Fibroblast of gingiva (primary cell): ENCODE measurements at regions not wholly inside any gene's neighbourhood (a gene's known extent, or its start where the extent isn't known, plus 50 kb on each side); places are given as distances from the start of the nearest gene placed in this dataset.
"Not testable (repeated sequence)": the region's sequence is repeated elsewhere in the genome, so short reads cannot be mapped to it uniquely, and the experiment has no call there.

ENCODE experiments used
- DNase-seq: peaks from one replicate; pipeline ENCODE4 v3.0.0-alpha.2; 2011; ENCODE audit warnings: low read depth

DNA sequence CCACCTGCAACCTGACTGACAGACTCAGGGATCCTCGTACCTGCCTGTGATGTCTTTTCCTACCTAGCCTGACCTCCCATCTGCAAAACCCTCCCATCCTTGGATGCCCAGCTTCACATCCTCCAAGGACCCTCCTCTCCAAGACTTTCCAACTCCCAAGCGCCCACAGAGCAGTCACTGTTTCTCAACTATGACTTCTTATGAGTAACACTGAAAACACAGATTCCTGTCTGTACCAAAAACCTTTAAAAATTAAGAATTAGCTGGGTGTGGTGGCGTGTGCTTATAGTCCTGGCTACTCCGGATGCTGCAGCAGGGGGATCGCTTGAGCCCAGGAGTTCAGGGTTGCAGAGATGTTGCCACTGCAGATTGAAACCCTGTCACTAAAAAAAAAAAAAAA lies 181.9 kb downstream of the PSMG1 start:
- DNase-seq = no peak

DNA sequence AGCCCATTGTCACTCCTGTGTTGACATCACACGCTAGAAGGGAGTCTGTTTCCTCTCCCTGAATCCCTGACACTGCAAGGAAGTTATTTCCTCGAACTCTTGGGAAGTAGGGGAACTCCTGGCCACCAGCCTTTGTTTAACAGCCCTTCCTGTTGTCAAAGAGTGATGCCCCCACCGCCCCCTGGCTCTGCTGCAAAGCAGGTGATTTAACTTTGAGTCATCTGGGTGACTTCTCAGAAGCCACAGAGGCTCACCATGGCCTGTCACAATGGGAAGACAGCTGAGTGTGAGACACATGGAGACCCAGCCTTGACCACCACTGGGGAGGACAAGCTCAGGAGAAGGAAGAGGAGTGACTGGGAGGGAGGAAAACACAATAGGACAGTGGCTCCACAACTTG lies 182.8 kb downstream of the PSMG1 start:
- DNase-seq = no peak

DNA sequence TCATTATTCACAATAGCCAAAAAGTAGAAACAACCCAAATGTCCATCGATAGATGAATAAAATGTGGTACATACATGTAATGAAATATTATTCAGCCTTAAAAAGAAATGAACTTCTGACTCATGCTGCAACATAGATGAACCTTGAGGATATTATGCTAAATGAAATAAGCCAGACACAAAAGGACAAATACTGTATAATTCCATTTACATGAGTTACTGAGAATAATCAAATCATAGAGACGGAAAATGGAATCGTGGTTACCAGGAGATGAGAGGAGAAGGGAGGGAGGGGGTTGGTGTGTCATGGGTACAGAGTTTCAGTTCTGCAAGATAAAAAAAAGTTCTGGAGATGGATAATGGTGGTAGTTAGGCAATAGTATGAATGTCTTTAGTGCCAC lies 184.1 kb downstream of the PSMG1 start:
- no peak for DNase-seq

DNA sequence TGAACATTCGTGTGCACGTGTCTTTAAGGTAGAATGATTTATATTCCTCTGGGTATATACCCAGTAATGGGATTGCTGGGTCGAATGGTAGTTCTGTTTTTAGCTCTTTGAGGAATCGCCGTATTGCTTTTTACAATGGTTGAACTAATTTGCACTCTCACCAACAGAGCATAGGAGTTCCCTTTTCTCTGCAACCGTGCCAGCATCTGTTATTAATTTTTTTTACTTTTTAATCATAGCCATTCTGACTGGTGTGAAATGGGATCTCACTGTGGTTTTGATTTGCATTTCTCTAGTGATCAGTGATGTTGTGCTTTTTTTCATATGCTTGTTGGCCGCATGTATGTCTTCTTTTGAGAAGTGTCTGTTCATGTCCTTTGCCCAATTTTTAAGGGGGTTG lies 185.0 kb downstream of the PSMG1 start:
- peak; percentile 22 for DNase-seq

DNA sequence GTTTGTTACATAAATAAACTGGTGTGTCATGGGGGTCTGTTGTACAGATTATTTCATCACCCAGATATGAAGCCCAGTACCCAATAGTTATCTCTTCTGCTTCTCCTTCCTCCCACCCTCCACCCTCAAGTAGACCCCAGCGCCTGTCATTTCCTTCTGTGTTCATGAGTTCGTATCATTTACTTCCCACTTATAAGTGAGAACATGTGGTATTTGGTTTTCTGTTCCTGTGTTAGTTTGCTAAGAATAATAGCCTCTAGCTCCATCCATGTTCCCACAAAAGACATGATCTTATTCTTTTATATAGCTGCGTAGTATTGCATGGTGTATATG lies 185.4 kb downstream of the PSMG1 start:
- DNase-seq = not testable (repeated sequence)

DNA sequence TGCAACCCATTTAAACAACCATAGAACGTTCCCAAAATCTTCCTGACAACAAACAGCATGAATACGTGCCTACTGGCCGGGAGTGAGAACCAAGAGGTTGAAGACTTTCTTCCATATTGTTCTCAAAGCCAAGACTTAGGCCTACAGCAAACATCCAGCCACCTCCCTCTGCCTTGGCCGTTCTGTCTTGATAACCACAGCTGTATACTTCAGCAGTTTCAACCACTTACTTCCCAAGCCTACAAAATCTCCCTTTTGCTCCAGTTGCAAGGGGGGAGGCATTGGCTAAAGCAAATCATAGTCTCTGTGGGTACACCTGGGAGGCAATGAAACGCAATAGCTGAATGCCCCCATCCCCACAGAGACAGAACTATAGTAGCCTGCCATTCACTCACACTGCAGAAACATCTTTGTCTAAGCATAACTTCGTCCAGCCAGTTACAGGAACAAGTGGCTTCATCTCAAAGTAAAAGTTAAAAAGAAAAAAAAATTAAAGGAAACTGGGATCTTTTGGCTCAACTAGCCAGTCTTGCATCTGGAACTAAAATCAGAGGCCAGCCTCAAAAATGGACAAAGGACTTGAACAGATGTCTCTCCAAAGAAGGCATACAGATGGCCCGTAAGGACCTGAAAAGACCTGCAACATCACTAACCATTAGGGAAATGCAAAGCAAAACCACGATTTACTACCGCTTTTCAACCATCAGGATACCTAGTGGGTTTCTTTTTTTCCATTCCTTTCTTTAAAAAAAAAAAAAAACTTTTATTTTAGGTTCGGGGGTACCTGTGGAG lies 186.0 kb downstream of the PSMG1 start:
- DNase-seq = no peak

DNA sequence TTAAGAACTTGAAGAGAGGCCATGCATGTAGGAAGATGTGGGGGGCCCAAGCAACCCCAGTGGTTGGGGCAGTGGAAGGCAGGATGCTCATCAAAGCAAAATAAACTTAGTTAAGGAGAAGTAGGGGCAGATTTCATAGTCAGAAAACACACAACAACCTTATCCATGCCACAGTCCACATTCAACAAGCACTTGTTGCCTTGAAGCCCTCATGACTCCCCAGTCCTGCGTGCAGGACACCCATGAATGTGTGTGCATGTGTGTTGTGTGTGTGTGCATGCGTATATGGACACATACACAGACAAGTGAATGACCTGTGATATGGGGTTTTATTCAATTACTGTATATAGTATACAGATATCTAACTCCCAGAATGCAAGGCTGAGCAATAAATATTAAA lies 186.9 kb downstream of the PSMG1 start:
- no peak for DNase-seq

DNA sequence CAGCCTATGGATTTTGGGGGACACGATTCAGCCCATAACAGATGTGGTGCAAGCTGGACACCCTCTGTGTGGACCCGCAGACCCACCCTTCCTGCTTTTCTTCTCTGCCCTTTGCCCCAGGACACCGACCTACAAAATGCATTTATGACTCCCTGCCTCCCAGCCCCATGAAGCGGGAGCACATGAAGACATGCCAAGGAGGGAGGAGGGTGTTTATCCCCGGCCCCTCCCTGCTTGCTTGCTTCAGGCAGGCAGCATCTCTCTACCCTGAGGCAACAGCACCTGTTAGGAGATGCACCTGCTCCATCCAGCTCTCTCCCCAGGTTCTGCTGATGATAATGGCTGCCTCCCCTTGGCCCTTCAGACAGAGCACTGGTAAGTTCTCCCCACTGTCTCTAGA lies 187.5 kb downstream of the PSMG1 start:
- DNase-seq = no peak

DNA sequence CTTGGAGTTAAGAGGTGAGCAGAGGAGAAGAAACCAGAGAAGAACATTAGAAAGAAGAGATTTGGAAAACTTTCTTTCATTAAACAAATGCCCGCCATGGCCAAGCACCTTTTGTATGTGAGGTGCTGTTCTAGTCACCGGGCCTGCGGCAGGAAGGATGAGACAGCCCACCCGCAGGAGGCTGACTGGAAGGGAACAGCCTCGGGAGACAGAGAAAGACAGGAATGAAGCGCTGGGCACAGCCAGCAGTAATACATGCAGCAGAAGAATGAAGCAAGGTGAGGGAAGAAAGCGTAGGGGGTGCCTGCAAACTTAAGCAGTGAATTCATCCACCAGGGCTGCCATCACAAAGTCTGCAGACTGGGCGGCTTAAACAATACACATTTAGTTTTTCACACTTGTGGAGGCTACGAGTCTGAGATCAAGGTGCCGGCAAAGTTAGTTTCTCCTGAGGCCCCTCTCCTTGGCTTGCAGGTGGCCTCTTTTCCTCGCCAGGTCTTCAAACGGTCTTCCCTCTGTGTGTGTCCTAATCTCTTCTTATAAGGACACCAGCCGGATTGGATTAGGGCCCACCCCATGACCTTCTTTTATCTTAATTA lies 188.1 kb downstream of the PSMG1 start:
- DNase-seq = no peak

DNA sequence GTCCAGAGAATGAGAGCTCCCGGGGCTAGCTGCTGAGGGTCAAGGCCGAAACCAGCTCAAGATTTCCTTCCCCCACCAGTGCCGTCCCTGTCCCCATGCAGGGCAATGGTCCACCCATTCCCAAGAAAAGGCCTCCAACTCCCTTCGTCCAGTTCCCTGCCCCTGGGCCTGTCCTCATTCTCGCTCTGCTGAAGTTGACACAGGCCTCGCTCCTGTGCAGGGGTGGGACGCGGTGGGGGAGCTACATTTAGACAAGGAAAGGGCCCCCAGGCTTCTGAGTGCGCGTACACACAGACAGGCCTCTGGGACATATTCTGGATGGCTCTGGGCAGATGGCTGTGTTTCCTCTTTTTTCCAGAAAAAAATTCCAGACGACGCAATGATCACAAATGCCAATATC lies 188.3 kb downstream of the ETS2 start:
- no peak for DNase-seq

DNA sequence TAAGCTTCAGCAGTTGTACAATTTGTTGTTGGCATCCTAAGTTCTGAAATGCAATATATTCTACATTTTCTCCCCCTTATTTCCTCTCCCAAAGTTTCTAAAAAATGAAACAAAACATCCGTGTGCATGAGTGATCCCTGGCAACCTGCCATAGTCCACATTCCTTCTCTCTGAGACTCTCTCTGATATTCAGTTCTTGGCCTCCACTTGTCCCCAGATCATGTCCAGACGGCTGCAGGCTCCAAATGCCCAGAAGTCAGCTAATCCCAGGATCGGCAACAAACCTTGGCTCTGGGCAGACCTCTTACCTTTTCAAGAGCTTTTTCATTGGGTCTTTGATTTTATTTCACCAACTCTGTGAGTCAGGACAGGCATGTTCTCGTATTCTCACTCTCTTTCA lies 187.8 kb downstream of the ETS2 start:
- peak; percentile 91 for DNase-seq

DNA sequence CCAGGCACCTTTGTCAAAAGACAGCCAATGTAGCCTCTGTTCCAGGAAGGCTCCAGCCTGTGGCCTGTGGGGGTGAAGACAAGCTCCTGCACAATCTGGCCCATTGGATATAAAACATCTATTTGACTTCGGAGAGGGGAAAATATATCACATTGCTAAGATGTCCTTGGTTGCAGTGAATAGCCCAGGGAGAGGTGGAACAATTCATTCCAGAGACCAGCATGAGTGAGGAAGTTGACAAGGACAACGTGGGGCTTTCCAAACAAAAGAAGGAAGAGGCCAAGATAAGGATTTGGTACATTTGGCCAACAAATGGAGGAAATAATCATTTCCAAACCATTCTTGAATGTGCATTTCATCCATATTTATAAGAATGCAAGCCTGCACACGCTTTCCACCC lies 187.0 kb downstream of the ETS2 start:
- DNase-seq = no peak

DNA sequence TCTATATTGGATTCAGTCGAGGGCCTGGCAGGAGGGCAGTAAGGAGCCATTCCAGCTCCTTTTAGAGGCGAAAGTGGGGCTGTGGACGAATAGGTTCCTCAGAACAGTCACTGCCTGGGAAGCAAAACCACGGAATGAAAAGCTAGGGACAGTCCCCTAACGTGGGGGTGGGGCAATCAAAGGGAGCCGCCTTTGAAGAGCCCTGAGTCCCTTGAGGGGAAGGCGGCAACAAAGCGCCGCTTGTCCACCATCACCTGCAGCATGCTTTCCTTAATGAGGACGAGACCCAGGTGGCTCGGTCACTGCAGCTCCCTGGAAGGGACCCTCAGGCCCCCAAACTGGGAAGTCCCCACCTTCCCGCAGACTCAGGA lies 184.7 kb downstream of the ETS2 start:
- no peak for DNase-seq

DNA sequence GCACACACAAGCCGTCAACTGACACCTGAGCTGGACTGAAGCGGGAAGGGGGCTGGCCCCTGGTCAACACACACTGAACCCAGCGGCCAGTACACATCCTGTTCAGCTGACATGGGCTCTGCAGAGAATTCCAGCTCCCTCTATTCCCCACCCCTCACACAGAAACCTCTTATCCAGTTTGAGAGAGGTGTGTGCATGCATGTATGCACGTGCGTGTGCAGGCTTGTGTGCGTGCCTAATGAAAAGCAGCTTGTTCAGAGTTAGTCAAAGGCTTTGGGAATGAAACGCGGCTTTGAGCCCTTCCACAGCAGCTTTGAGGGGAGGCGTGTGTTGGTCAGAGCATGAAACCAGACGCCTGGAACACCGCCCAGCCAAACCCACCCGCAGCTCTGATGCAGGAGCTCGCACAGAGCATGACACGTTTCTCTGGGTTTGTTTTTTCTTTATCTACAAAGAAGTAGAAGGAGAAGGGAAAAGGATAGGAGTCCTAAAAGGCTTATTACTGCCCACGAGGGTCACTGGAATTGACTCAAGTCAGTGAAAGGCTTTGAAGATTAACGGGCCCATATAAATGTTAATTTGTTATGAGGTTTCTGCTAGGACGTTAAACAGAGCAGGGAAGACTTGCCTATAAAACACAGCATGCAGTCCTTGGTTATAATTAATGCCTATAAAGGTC lies 184.2 kb downstream of the ETS2 start:
- DNase-seq = peak; percentile 50

DNA sequence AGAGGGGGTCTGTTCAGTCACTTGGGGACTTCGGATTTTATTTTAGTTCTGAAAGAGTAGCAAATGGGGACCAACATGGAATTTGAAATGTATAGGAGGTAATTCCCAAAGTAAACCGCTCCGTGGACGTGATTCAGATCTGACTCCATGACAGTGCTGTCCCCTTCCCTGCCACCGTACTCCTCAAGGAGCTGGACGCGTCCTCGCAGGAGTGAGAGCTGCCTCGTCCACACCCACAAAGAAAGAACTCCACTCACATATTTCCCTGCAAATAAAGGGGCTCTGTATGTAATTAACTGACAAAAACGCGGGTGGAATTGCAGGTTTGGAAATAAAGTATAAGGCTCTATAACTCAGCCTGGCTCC lies 183.6 kb downstream of the ETS2 start:
- DNase-seq = no peak

DNA sequence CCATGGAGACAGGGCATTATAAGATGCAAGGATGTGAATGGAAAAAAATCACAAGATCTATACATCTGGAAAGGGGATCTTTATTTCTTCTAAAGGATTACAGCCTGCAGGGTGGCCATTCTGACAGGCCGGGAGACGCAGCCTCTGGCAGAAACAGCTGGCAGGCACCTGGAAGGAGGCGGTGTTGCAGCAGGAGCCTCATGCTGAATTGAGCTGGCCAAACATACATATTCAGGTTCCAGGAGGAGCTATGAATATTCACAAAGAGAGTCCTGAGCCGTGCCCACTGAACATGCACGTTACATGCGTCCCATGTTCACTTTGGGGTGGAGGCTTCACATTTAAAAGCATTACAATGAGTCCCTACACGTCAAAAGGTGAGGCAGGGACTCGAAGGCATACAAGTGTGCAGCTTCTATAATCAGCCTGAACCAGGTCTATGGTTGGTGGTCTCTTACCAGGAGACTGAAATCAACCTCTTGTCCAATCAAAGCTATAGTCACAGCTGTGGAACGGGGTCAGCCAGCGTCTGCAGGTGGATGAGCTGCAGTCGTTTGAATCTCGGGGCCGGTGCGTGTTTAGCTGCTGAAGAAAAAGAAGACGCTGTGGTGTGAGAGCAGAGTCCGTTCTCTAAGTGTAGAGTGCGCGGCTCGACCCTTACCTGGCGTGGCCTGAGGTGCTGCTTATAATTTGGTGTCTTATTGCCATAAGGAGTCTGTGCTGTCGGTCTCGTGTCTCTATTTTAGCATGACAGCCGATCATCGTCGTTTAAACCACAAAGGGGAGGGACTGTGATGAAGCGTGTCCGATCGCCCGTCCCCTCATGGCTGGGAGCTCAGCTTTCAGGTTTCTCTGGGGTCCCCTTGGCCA lies 183.0 kb downstream of the ETS2 start:
- DNase-seq = no peak

DNA sequence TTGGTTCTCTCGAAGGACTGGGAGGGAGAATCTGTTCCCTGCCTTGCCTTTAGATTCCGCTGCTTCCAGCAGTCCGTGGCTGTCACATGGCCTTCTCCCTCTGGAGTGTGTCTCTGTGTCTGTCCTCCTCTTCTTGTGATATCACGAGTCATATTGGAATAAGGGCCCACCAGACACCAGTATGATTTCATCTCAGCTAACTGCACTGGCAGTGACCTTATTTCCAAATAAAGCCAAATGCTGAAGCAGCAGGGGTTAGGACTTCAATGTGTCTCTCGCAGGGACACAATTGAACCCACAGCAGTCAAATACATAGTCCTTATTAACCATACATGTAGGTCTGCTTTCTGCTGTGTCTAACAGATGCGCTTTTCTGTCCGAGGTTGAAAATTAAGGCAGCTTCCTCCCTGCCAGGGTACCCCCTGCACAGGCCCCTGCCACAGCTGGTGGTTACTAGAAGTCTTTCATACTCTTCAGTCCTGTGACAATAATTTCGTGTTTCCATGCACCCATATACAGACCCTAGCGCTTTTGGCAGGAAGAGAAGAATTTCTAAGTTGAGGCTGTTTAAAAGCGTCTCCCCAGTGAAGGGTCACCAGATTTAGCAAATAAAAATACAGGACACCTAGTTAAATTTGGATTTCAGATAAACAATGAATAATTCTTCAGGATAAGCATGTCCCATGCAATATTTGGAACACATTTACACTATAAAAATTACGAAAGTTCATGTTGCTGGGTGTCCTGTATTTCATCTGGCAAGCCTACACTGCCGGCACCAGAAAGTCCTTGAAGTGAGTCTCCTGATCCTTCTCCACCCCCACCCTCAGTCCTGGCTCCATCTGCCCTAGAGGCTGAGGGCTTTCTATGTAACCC lies 182.1 kb downstream of the ETS2 start:
- DNase-seq = no peak

DNA sequence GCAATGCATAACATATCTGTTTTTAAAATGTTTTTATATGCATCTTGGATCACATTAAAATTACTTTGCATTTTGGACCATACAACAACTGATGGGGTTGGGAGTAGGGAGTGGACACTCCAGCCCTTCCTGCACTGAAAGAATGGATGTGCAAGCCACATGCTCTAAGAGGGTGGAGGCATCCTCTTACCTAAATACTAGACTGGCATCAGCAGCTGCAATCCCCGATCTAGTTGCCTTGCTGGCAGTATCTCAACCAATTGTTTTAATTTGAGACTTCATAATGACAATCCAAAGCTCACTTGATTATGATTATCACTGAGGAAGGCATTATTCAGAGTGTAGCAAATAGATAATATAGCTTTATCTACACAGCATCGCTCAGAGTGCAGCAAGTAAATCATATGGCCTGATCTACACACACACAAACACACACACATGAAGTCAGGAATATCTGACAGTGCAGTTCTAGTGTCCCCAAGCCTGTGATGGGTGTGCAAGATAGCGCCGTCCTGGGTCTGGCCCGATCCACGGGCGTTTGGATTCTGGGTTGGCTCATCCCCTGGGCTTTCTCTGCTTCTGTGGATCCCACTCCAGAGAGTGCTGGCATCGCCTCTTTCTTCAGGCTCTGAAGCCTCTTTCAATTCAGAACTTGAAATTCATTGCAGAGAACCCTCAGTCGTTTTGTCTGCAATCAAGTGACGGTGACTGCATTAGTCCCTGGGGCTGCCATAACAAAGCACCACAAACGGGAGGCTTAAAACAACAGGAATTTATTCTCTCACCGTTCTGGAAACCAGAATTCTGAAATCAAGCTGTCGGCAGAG lies 181.3 kb downstream of the ETS2 start:
- no peak for DNase-seq

DNA sequence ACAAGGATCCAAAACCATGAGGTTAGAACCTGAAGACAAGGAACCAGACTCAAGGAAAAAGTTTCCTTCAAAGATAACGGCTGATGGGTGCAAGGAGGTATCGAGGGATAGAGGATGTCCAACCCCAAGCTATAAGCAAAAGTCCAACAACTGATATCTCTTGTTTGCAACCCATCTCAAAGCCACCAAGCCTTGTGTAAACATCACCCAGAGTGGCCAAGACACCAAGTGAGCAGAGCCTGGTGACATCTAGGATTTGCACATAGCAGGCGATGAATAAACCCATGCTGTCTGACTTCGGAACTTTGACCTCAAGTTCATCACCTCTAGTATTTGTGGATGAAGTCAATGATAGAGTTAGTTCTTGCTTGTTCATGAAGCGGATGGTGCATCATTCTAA lies 180.7 kb downstream of the ETS2 start:
- no peak for DNase-seq

DNA sequence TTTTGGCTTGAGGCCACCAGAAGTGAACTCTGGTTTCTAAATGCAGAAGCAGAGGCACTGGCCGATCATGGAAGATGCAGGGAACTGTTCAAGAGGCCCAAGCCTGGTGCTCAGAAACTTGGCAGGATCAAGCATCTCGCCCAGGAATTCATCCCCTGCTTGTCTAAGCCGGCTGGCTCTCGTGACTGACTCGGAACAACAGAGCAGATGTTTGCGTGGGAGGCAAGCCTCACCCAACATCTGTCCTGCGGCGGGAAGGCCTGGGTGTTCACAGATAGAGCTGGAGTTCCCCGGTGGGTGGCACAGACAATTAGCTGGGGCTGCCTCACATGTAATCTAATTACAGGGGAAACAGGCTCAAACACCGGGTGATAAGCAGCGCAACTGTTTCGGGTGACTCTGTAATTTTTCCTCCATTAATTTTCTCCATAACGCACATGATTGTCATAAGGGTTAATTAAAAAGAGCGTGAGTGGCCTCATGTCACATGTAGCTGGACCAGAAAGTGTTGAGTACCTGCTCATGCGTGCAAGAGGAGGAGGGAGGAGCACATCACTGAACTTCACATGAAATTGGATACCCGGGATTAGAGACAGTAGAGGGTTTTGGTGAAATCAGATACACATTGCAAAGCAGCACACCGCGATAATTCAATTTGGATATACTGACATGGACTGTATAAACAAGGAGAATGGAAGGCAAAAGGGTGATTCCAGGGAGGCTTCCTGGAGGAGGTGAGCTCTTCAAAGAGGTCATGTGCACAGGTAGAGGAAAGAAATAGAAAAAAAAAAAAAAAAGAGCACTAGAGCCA lies 180.0 kb downstream of the ETS2 start:
- DNase-seq = peak; percentile 97
